Pancreas (tissue), 10 donors: ENCODE measurements at regions not wholly inside any gene's neighbourhood (a gene's known extent, or its start where the extent isn't known, plus 50 kb on each side); places are given as distances from the start of the nearest gene placed in this dataset.
"Not testable (repeated sequence)": the region's sequence is repeated elsewhere in the genome, so short reads cannot be mapped to it uniquely, and the experiment has no call there.

ENCODE experiments used
- ATAC-seq, 4 donors: fragments of 200-7000 bp; cut with Tn5 transposase; one replicate each; pipeline versions ENCODE4 v1.8.0 to v1.9.1; 2020; ENCODE audit warnings: mild to moderate bottlenecking in 4 of 4, moderate library complexity in 4 of 4
- DNase-seq, 6 donors: peaks; one replicate each; pipeline ENCODE4 v3.0.0-alpha.2; 2020
- FAIRE-seq: peaks from 2 replicates; lab custom pipeline; 2012; peaks lifted over from hg19 to GRCh38; lab: Jason Lieb, UNC
- H3K27ac ChIP-seq, 4 donors: fragments of 200-600 bp; sonication (generic); 1 replicate in 3 of 4; 2 replicates in 1 of 4; pipeline versions ENCODE4 v1.5.0 to v1.8.0; 2020
- H3K27me3 ChIP-seq, 4 donors: fragments of 200-600 bp; one replicate each; pipeline ENCODE4 v1.8.0; 2021
- H3K36me3 ChIP-seq, 3 donors: fragments of 200-600 bp; sonication (generic) in 1 of 3; one replicate each; pipeline versions ENCODE4 v1.5.0 to v1.8.0; 2020 to 2021
- H3K4me1 ChIP-seq, 3 donors: fragments of 200-600 bp; one replicate each; pipeline ENCODE4 v1.8.0; 2021
- H3K4me3 ChIP-seq, 4 donors: fragments of 200-600 bp; sonication (generic) in 2 of 4; one replicate each; pipeline versions ENCODE4 v1.5.0 to v1.8.0; 2020 to 2021
- H3K9me3 ChIP-seq, 4 donors: fragments of 200-600 bp; one replicate each; pipeline ENCODE4 v1.8.0; 2021
- WGBS, 2 donors: extraction: QIAGEN DNeasy Blood & Tissue Kit; methylation state at CpG; one replicate each; pipeline ENCODE4 v1.1.7; 2013; 5-methylcytosine and 5-hydroxymethylcytosine counted together
- intact Hi-C, 3 donors: fragments of 100-400 bp; cut with DNase I; formaldehyde crosslinking; loops; one replicate each; pipeline versions ENCODE4 v1.11.1 to v1.14.2; 2022
- donor health status: healthy with polysubstance abuse.
- donor health status: DM: no; HTN: no; CAD: no; lungs with moderate emphysema.
- donor health status: DM: no; HTN: no; CAD: no.
- donor health status: control.
- donor health status: control.
- donor health status: Bipolar disorder and iron deficiency.
- donor health status: DM: yes; HTN: yes; CAD: no.
- donor health status: DM: no; HTN: no; CAD: no.
- donor health status: DM: no; HTN: no; CAD: no.
- donor health status: DM: yes; HTN: yes; CAD: no.

DNA sequence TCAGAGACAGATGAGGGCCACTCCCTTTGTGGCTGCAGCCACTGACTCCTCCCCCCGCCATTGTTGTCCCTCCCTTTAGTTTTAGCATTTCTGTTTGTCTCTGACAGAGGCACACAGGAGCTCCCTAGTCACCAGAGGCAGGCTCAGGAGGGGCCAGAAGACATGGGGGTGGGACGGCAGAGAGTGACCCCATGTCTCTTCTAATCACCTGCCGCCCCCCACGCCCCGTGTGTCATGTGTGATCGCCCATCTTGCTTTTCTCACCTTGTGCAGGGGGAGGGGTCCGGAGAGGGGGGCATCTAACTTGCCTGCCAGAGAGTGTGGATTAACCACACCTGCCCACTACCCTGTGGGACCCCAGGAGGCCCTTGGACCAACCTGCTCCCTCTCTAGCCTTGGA is 246.7 kb upstream of the TP53TG3C start:
- H3K9me3 ChIP-seq, H3K27me3 ChIP-seq, H3K4me1 ChIP-seq, ATAC-seq, H3K27ac ChIP-seq, H3K4me3 ChIP-seq, DNase-seq, FAIRE-seq, H3K36me3 ChIP-seq, intact Hi-C loops: not testable (repeated sequence)
- 72 to 77% methylated on average over 5 to 6 of the region's 7 CpGs for WGBS, 2 donors

DNA sequence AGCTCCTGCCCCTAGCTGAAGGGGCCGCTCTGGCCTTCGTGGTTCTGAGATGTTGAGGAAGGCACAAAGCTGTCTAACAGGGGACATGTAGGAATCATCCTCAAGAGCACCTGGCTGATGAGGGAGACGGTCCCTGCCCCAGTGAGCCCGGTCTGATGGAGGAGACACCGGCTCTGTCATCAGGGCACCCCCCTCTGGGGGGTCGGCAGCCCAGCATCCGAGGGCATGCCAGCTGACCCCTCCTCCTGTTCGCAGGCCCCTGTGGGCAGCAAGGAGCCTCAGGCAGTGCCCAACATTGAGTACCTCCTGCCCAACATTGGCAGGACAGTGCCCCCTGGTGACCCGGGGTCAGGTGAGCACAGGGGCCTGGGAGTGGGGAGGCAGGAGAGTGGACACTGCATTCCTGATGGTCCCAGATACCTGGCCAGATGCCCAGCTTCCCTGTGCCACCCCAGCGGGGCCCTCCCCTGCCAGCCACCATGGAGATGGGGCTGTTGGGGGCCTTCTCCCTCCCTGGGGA is 247.9 kb upstream of the TP53TG3C start:
- ATAC-seq, H3K27ac ChIP-seq, H3K27me3 ChIP-seq, H3K4me3 ChIP-seq, H3K36me3 ChIP-seq, DNase-seq, intact Hi-C loops, H3K9me3 ChIP-seq, H3K4me1 ChIP-seq, FAIRE-seq: not testable (repeated sequence)
- WGBS, 2 donors = 70% methylated on average over 6 to 10 of the region's 10 CpGs

DNA sequence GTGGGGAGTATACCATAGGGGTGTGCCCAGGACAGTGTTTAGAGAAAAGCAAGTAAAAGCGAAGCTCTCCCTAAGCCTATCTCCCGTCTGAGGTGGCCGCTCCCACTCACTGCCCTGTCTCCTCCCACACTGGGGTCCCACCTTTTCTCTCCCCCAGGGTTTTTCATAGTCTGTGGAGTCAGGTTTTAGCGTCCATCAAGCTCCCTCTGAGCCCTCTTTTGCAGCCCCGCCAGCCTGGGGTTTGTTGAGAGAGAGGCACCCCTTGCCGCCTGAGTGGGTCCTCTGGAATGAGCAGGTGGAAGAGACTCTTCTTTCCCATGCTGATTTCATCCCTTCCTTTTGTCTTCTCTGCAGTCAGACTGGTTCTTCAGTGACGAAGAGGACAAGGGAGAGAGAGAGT is 248.7 kb upstream of the TP53TG3C start:
- H3K4me1 ChIP-seq, H3K36me3 ChIP-seq, intact Hi-C loops, H3K4me3 ChIP-seq, ATAC-seq, DNase-seq, H3K27ac ChIP-seq, FAIRE-seq, H3K9me3 ChIP-seq, H3K27me3 ChIP-seq: not testable (repeated sequence)
- WGBS, 2 donors = 59 to 60% methylated on average over 6 of the region's 7 CpGs

DNA sequence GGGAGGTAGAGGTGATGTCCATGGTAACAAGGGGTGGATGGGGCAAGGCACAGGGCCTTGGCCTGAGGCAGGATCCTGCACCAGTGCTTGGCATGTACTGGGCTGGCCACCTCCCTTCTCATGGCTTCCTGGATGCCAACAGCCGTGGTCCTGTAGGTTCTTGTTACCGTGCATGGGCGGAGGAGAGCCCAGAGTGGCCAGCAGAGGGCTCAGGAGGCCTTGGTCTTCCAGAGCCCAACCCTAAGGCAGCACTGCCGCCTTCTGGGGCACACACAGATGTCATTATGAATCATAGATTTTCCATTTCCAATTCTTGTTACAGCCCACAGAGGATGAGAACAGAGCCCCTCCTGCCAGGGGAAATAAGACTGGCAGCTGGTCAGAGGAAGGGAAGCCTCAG is 254.2 kb upstream of the TP53TG3C start:
- H3K27ac ChIP-seq, H3K4me3 ChIP-seq, FAIRE-seq, ATAC-seq, H3K27me3 ChIP-seq, DNase-seq, intact Hi-C loops, H3K36me3 ChIP-seq, H3K9me3 ChIP-seq, H3K4me1 ChIP-seq: not testable (repeated sequence)
- WGBS, 2 donors = no CpG with 5 or more reads among the region's 4 CpGs

DNA sequence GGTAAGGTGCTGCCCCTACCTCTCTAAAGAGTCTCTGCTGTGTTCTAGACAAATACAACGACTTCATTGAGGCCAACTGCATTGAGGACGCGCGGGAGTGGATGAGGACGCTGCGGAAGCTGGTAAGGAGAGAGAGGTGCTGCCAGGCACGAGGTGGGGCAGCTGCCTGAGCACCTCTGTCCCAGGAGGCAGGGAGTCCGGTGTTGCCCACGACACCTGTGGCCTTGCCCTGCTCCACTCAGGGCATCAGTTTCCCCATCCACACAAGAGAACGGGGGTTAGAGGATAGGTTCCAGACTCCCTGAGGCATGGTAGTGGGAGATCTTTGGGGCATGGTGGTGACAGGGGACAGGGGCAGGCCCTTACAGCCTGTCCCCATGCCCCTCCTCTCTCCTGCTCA is 256.1 kb upstream of the TP53TG3C start:
- H3K4me1 ChIP-seq, H3K36me3 ChIP-seq, intact Hi-C loops: not testable (repeated sequence)

DNA sequence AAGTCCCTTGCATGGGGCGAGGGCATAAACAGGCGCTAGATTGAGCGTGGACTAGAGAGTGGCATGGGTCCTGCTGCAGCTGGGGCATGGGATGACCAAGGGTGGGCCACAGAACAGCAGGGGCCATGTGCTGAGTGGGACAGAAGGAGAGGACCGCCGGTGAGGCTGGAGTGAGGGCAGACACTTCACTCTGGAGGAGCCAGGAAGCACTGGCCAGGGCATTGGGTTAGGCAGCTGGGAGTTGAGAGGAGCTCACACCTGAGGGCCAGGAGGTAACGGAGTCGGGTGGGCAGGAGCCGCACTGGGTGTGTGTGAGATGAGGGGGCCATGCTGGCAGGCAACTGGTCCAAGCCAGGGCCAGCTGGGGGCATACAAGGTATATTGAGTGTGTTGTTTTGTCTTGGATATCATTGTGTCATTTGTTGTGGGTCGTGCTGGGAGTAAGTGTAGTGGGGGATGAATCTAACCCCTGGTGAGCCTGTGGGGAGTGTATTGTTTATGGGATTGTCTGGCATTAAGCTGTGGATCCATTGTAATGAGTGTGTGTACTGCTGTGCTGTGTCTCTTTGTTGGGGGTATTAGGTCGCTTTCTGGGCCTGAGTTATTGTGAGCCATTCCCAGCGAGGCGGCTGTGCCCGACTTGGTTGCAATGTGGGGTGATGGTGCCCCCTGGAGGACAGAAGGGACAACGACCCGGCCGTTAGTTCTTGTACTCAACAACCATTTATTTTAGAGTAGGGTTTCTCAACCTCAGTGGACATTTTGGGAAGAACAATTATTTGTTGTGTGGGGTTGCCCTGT is 256.5 kb upstream of the TP53TG3 start:
- H3K27me3 ChIP-seq, H3K27ac ChIP-seq, FAIRE-seq, H3K4me3 ChIP-seq, H3K9me3 ChIP-seq, H3K36me3 ChIP-seq, H3K4me1 ChIP-seq, intact Hi-C loops: not testable (repeated sequence)
- WGBS, 2 donors = 41 to 52% methylated on average over 14 to 16 of the region's 16 CpGs
- ATAC-seq = peak in 2 of 4 donors; percentile 62 to 69
- peak in 1 of 6 donors; percentile 4 for DNase-seq

More for the DNA sequence above, 256.1 kb upstream of the TP53TG3C start:
- not testable (repeated sequence) for ATAC-seq, H3K27ac ChIP-seq, H3K4me3 ChIP-seq, H3K27me3 ChIP-seq, FAIRE-seq, DNase-seq, H3K9me3 ChIP-seq
- whole genome bisulfite sequencing, 2 donors = 71 to 72% methylated on average over 9 to 10 of the region's 10 CpGs

DNA sequence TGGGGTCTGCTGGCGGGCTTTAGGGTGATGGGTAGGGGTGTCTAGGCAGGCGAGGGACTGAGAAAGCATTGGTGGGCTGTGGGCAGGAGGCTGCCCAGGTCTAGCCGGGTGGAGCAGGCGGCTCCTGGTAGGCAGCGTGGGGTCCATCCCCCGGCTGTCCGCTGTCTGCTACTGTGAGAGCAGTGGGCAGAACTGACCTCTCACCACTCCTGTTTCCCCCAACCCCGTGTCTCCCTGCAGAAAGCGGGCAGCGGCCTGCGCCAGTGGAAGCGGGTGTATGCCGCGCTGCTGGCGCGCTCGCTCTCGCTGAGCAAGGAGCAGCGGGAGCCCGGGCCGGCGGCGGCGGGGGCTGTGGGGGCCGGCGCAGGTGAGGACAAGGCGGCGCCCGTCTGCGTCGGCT is 249.2 kb upstream of the TP53TG3 start:
- H3K9me3 ChIP-seq, FAIRE-seq, H3K27me3 ChIP-seq, H3K36me3 ChIP-seq, H3K4me1 ChIP-seq, H3K27ac ChIP-seq, DNase-seq, intact Hi-C loops, H3K4me3 ChIP-seq, ATAC-seq: not testable (repeated sequence)
- 84 to 88% methylated on average over 6 to 23 of the region's 31 CpGs for WGBS, 2 donors

DNA sequence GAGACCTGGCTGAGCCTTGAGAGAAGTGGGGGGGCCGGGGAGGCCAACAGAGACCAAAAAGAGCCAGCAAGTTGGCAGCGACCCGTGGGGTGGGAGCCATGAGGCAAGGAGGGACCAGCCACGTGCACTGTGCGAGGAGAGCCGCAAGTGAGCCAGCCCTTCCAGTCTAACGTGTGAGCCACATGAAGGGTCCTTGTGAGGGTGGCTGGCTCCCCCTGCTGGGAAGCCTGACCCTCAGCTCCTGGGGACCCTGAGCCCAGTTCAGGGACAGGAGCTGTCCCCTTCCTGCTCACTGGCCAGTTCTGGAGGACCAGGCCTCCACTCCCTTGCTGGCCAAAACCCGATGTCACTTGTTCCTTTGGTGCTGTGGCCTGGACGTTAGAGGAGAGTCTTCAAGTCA is 246.6 kb upstream of the TP53TG3 start:
- H3K27ac ChIP-seq, FAIRE-seq, H3K4me3 ChIP-seq, H3K4me1 ChIP-seq, DNase-seq, intact Hi-C loops, H3K27me3 ChIP-seq, H3K9me3 ChIP-seq, H3K36me3 ChIP-seq, ATAC-seq: not testable (repeated sequence)
- 62% methylated on average over 7 of the region's 9 CpGs; no CpG with 5 or more reads in 1 of the 2 donors for WGBS, 2 donors

DNA sequence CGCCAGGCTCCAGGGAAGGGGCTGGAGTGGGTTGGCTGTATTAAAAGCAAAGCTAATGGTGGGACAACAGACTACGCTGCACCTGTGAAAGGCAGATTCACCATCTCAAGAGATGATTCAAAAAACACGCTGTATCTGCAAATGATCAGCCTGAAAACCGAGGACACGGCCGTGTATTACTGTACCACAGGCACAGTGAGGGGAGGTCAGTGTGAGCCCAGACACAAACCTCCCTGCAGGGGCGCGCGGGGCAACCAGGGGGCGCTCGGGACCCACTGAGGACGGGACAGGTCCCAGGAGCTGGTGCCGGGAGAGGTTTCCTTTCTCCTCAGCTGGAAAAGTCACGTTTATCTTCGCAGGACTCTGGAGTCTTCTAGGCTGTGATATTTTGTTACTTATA is 239.4 kb upstream of the TP53TG3 start:
- H3K4me3 ChIP-seq, intact Hi-C loops, ATAC-seq, H3K9me3 ChIP-seq, FAIRE-seq, DNase-seq, H3K27ac ChIP-seq, H3K27me3 ChIP-seq, H3K4me1 ChIP-seq, H3K36me3 ChIP-seq: not testable (repeated sequence)
- WGBS, 2 donors = 26 to 27% methylated on average over 12 to 15 of the region's 15 CpGs

DNA sequence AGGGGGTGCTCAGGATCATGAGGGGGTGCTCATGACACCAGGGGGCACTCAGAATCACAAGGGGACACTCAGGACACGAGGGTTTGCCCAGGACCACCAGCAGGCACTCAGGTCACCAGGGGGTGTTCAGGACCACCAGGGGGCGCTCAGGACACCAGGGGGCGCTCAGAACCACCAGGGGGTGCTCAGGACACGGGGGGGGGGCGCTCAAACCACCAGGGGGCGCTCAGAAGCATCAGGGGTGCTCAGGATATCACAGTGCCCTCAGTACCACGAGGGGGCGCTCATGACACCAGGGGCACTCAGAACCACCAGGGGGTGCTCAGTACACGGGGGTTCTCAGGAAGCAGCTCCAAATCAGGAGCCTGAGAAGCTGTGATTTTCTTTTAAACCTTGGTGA is 221.8 kb upstream of the TP53TG3 start:
- H3K4me3 ChIP-seq, H3K27ac ChIP-seq, DNase-seq, FAIRE-seq, H3K4me1 ChIP-seq, H3K27me3 ChIP-seq, intact Hi-C loops, H3K36me3 ChIP-seq, ATAC-seq, H3K9me3 ChIP-seq: not testable (repeated sequence)
- WGBS, 2 donors = 21 to 35% methylated on average over 4 to 9 of the region's 9 CpGs

DNA sequence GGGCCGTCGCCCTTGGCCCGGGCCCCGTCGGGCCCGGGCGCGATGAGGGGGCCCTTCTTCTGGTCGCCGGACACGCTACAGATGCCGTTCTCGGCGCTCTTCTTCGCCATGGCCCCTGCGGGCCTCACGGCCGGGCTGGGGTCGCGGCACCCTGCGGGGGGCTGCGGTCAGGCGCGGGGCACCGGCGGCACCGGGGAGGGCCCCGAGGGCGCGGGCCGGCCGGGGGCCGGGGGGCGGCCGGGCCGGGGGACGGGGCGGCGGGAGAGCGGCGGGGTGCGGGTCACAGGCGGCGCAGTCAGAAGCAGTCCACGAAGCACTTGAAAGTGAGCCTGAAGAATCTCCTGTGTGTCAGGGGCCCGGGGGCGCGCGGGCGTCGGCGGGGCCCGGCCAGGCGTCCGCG is 209.4 kb upstream of the TP53TG3 start:
- intact Hi-C loops, H3K9me3 ChIP-seq, H3K27ac ChIP-seq, ATAC-seq, H3K4me1 ChIP-seq, DNase-seq, FAIRE-seq, H3K27me3 ChIP-seq, H3K4me3 ChIP-seq, H3K36me3 ChIP-seq: not testable (repeated sequence)
- WGBS, 2 donors = no CpG with 5 or more reads among the region's 56 CpGs

DNA sequence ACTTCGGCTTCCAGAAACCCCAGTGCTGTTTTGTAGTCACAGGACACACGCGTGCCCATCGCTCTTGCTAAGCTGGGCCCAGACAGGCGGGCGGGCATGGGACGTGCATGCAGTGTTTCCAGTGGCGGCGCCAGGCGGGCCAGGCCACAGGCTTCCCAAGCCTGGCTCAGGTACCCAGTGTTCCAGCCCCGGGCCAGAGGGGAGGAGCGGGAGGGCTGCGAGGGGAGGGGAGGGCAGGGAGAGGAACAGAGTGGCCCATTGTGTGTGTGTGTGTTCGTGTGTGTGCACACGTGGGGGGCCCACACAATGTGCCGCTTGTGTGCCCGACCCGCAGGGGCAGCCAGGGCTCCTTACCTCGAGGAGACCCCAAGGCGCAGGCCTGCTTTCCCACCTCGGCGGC is 208.6 kb upstream of the TP53TG3 start:
- H3K27ac ChIP-seq, H3K4me3 ChIP-seq, H3K4me1 ChIP-seq, intact Hi-C loops, H3K36me3 ChIP-seq, H3K9me3 ChIP-seq, H3K27me3 ChIP-seq, ATAC-seq, DNase-seq, FAIRE-seq: not testable (repeated sequence)
- WGBS, 2 donors = 60 to 76% methylated on average over 2 to 10 of the region's 22 CpGs
